ENCODE measurements at regions not wholly inside any gene's neighbourhood (a gene's known extent, or its start where the extent isn't known, plus 50 kb on each side); places are given as distances from the start of the nearest gene placed in this dataset.

GRCh38 chr17:77718669-77718961, 239.9 kb upstream of the TNRC6C start:
- DNase-seq (ENCODE audit: insufficient read length, low spot score) (no peak), FAIRE-seq (peak; percentile 81)
- TF ChIP-seq TAF1 (IDR thresholded peaks at IDR 0.05; ENCODE audit: low read depth, low read length), result no peak

DNA sequence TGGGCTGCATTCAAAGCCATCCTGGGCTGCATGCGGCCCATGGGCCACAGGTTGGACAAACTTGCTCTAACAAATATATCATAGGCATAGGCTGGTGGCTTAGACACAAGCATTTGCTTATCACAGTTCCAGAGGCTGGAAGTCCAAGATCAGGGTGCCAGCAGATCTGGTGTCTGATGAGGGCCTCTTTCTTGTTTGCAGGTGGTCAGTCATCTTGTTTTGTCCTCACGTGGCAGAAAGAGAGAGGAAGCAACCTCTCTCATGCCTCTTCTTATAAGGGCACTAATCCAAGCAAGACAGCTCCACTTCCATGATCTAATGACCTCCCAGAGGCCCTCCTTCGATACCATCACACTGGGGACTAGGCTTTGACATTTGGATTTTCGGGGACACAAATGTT, 238.7 kb upstream of the TNRC6C start:
- no peak for FAIRE-seq

GRCh38 chr17:77720946-77721845, 237.3 kb upstream of the TNRC6C start:
- DNase-seq (ENCODE audit: insufficient read length, low spot score), result no peak
- FAIRE-seq, result no peak
- TF ChIP-seq POU2F2 (IDR thresholded peaks at IDR 0.05; ENCODE audit: low read depth, low read length), result no peak
- TF ChIP-seq SPI1 (IDR thresholded peaks at IDR 0.05; ENCODE audit: low read depth, low read length), result no peak
- TF ChIP-seq PAX5 (IDR thresholded peaks at IDR 0.05; ENCODE audit: insufficient read depth, low read length, severe bottlenecking), result no peak
- no peak for TF ChIP-seq POLR2AphosphoS5 (IDR thresholded peaks at IDR 0.05; ENCODE audit: low read depth, low read length)
- no peak for TF ChIP-seq TAF1 (IDR thresholded peaks at IDR 0.05; ENCODE audit: low read depth, low read length)
- TF ChIP-seq POLR2A (IDR thresholded peaks at IDR 0.05; ENCODE audit: low read depth, low read length), result no peak

More for the DNA sequence above, 238.7 kb upstream of the TNRC6C start:
- TF ChIP-seq POLR2AphosphoS5 (IDR thresholded peaks at IDR 0.05; ENCODE audit: low read depth, low read length) (no peak), PAX5 (IDR thresholded peaks at IDR 0.05; ENCODE audit: insufficient read depth, low read length, severe bottlenecking) (no peak), SPI1 (IDR thresholded peaks at IDR 0.05; ENCODE audit: low read depth, low read length) (no peak), POU2F2 (IDR thresholded peaks at IDR 0.05; ENCODE audit: low read depth, low read length) (no peak), TAF1 (IDR thresholded peaks at IDR 0.05; ENCODE audit: low read depth, low read length) (no peak)
- no peak for DNase-seq (ENCODE audit: insufficient read length, low spot score)

DNA sequence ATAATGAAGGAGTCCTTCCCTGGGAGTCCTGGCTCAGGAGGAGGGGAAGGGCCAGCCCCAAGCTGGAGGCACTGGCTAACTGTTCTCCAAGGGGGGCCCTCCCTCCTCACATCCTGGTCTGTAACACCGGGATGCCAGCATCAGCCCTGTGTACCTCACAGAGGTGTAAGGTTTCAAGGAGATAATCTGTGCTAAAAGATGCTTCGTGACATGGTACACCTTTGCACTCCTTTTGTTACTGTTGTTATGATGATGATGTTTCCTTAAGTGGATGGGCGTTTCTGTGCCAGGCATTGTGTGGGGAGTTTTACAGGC, 236.7 kb upstream of the TNRC6C start:
- no peak for FAIRE-seq
- TF ChIP-seq POLR2A (IDR thresholded peaks at IDR 0.05; ENCODE audit: low read depth, low read length), result no peak
- TF ChIP-seq POU2F2 (IDR thresholded peaks at IDR 0.05; ENCODE audit: low read depth, low read length), result no peak
- TF ChIP-seq PAX5 (IDR thresholded peaks at IDR 0.05; ENCODE audit: insufficient read depth, low read length, severe bottlenecking), result no peak
- no peak for TF ChIP-seq SPI1 (IDR thresholded peaks at IDR 0.05; ENCODE audit: low read depth, low read length)
- no peak for TF ChIP-seq TAF1 (IDR thresholded peaks at IDR 0.05; ENCODE audit: low read depth, low read length)
- no peak for TF ChIP-seq POLR2AphosphoS5 (IDR thresholded peaks at IDR 0.05; ENCODE audit: low read depth, low read length)
- DNase-seq (ENCODE audit: insufficient read length, low spot score), result no peak

GRCh38 chr17:77722366-77722765, 236.1 kb upstream of the TNRC6C start:
- no peak for FAIRE-seq
- no peak for DNase-seq (ENCODE audit: insufficient read length, low spot score)

DNA sequence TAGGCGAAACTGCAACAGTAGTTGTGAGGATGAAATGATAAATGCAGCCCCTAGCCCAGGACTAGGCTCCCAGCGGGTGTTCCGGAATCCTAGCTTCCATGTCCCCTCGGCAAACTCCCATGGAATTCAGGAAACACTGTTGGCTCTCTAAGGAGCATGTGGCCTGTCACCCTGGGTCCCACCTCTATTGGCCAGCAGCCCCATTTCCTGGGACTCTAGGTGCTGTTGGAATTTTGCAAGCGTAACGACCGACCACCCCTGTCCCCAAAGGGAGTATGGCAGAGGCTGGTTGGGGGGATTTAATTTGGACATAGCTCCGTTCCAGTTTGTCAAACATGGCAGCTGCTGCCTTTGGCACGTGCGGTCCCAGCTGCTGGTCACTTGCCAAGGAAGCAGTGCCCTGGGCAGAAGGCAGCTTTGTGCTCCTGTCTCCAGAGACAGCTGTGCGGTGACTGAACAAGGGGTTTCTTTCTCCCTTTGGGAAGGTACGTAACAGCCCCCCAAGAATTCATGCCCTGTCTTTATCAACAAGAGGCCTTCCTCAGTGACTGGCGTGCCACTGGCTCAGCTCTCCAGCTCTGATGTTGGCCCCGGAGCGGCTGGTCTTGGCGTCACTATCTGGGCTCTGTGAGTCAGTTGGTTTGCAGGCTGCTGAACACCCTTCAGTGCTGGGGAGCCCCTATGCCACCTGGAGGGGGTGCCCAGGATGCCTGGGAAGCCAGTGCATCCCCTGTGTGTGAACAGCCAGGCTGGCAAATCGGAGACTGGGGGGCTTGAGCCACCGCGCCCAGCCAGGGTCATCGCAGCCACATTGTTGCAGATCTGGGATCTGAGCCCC, 235.2 kb upstream of the TNRC6C start:
- TF ChIP-seq SPI1 (IDR thresholded peaks at IDR 0.05; ENCODE audit: low read depth, low read length) (no peak), POU2F2 (IDR thresholded peaks at IDR 0.05; ENCODE audit: low read depth, low read length) (no peak), POLR2AphosphoS5 (IDR thresholded peaks at IDR 0.05; ENCODE audit: low read depth, low read length) (no peak), TAF1 (IDR thresholded peaks at IDR 0.05; ENCODE audit: low read depth, low read length) (no peak), POLR2A (IDR thresholded peaks at IDR 0.05; ENCODE audit: low read depth, low read length) (no peak), PAX5 (IDR thresholded peaks at IDR 0.05; ENCODE audit: insufficient read depth, low read length, severe bottlenecking) (no peak)
- no peak for FAIRE-seq
- DNase-seq (ENCODE audit: insufficient read length, low spot score), result no peak

More at GRCh38 chr17:77722366-77722765, 236.1 kb upstream of the TNRC6C start:
- TF ChIP-seq TAF1 (IDR thresholded peaks at IDR 0.05; ENCODE audit: low read depth, low read length) (no peak), POLR2AphosphoS5 (IDR thresholded peaks at IDR 0.05; ENCODE audit: low read depth, low read length) (no peak), SPI1 (IDR thresholded peaks at IDR 0.05; ENCODE audit: low read depth, low read length) (no peak), POU2F2 (IDR thresholded peaks at IDR 0.05; ENCODE audit: low read depth, low read length) (no peak), POLR2A (IDR thresholded peaks at IDR 0.05; ENCODE audit: low read depth, low read length) (no peak), PAX5 (IDR thresholded peaks at IDR 0.05; ENCODE audit: insufficient read depth, low read length, severe bottlenecking) (no peak)

DNA sequence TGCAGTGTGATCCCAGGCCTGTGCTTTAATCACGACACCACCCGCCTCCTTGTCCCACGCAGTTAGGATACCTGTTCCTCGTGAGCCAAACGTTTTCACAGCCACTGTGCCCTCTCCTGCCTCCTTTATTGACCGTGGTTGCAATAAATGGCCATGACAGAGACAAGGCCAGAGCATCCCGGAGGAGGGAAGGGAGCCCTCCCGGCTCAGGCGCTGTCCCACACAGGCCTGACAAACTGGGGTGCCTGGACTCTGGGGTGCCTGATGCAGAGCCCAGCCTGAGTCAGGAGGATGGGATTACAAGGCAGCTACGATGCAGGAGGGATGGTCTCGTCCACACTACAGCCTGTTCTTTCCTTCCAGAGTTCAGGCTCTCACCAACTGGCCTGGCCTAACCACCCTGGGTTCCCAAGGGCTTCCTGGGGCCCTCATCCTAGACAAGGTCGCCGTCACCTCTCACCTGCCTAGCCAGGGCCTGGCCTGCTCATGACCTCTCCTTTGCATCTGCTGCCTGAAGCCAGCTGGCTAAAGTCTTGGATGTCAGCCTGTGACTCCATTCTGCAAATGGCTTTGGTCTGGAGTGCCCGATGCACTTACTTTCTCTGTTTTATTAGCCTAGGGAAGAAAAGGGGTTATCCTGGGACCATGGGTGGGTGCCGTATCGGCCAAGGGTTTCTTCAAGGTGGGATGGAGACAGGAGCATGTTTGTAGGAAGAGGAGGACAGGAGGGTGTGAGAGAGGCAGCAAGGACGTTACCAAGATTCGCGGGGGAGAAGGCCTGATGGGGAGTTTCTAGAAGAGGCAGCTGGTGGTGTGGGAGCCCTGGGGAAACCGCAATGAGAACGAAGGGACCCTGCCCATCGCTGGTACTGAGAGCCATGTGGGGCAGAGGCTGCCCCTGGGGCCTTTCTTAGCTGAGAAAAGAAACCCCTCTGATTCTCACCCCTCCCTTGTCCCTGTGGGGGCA, 234.3 kb upstream of the TNRC6C start:
- DNase-seq (ENCODE audit: insufficient read length, low spot score) (no peak), FAIRE-seq (no peak)
- TF ChIP-seq PAX5 (IDR thresholded peaks at IDR 0.05; ENCODE audit: insufficient read depth, low read length, severe bottlenecking), result no peak
- no peak for TF ChIP-seq SPI1 (IDR thresholded peaks at IDR 0.05; ENCODE audit: low read depth, low read length)
- TF ChIP-seq POU2F2 (IDR thresholded peaks at IDR 0.05; ENCODE audit: low read depth, low read length), result no peak

DNA sequence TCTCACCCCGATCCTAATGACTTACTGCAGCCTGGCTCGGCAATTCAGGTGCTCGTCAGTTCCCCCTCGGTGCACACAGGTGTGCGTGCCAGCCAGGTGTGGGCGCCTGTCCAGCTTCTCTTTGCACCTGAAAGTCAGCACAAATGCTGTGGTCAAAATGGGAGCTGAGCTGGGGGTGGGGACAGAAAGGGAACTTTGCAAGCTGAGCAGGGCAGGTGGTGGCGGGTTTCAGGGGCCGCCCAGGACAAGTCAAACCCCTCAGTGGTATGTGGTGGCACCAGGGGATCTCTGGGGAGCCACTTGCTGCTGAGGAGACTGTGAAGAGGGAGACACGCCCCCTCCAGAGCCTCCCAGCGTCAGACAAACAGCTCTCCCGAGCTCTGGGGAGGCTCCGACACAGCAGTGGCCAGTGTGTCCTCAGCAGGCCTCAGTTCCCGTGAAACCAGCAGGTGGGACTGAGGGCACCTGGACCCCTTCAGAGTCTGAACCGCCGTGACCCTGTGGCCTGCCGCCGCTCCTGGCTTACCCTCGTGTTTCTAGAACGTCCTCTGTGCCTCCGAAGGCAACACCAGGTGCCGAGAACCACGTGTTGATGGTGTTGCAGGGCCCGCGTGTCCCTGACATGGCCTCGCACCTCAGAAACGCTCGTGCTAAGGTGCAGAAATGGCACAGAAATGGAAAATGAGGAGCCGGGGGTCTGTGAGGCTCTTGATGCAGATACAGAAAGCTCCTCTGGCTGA, 233.5 kb upstream of the TNRC6C start:
- TF ChIP-seq SPI1 (IDR thresholded peaks at IDR 0.05; ENCODE audit: low read depth, low read length) (no peak), TAF1 (IDR thresholded peaks at IDR 0.05; ENCODE audit: low read depth, low read length) (no peak), POLR2A (IDR thresholded peaks at IDR 0.05; ENCODE audit: low read depth, low read length) (no peak), POU2F2 (IDR thresholded peaks at IDR 0.05; ENCODE audit: low read depth, low read length) (no peak), PAX5 (IDR thresholded peaks at IDR 0.05; ENCODE audit: insufficient read depth, low read length, severe bottlenecking) (no peak), POLR2AphosphoS5 (IDR thresholded peaks at IDR 0.05; ENCODE audit: low read depth, low read length) (no peak)
- DNase-seq (ENCODE audit: insufficient read length, low spot score) (no peak), FAIRE-seq (peak; percentile 55)
